ENCODE measurements at regions not wholly inside any gene's neighbourhood (a gene's known extent, or its start where the extent isn't known, plus 50 kb on each side); places are given as distances from the start of the nearest gene placed in this dataset.
"Not testable (repeated sequence)": the region's sequence is repeated elsewhere in the genome, so short reads cannot be mapped to it uniquely, and the experiment has no call there.

- Histone ChIP-seq H3K36me3 (no peaks in the 10 kb centered on the region), H3K9me3 (no peaks in the 10 kb centered on the region), H3K27me3 (peaks cover 0 to 42% of the 10 kb centered on the region in 2 donors), H3K4me3 (no peak overlapping the region), H3K27ac (no peak overlapping the region), H3K4me1 (no peaks in the 10 kb centered on the region)
- ATAC-seq (no peak), DNase-seq (no peak)
- intact Hi-C loops (cut with DNase I), result no loop called here
- no peak for TF ChIP-seq CTCF (IDR thresholded peaks at IDR 0.05)
These were observed 426.4 kb downstream of the PREX1 start for GRCh38 chr20:48401359-48401758.

GRCh38 chr20:48400009-48400408, 427.8 kb downstream of the PREX1 start:
- no peaks in the 10 kb centered on the region for H3K4me1 ChIP-seq
- H3K27ac ChIP-seq, result no peak overlapping the region
- ATAC-seq (no peak), DNase-seq (no peak)
- H3K27me3 ChIP-seq, result peaks cover 0 to 32% of the 10 kb centered on the region in 2 donors
- no peak overlapping the region for H3K4me3 ChIP-seq
- TF ChIP-seq CTCF (IDR thresholded peaks at IDR 0.05), result no peak
- H3K9me3 ChIP-seq, result no peaks in the 10 kb centered on the region
- H3K36me3 ChIP-seq, result no peaks in the 10 kb centered on the region
- intact Hi-C loops (cut with DNase I), result no loop called here

GRCh38 chr20:48398506-48399449, 429.0 kb downstream of the PREX1 start:
- DNase-seq (no peak), ATAC-seq (no peak)
- no peak for TF ChIP-seq CTCF (IDR thresholded peaks at IDR 0.05)
- no peak overlapping the region for H3K4me3 ChIP-seq
- peaks cover 0 to 20% of the 10 kb centered on the region in 2 donors for H3K27me3 ChIP-seq
- H3K9me3 ChIP-seq, result no peaks in the 10 kb centered on the region
- H3K4me1 ChIP-seq, result no peaks in the 10 kb centered on the region
- no peaks in the 10 kb centered on the region for H3K36me3 ChIP-seq
- H3K27ac ChIP-seq, result no peak overlapping the region
- intact Hi-C loops (cut with DNase I), result no loop called here

GRCh38 chr20:48396981-48397861, 430.6 kb downstream of the PREX1 start:
- H3K27ac ChIP-seq; H3K4me1 ChIP-seq; H3K9me3 ChIP-seq; intact Hi-C loops (cut with DNase I); H3K4me3 ChIP-seq; H3K36me3 ChIP-seq: not testable (repeated sequence)
- peaks cover 0 to 11% of the 10 kb centered on the region in 2 donors for H3K27me3 ChIP-seq
- ATAC-seq (peak; percentile 16), DNase-seq (peak in 2 of 4 donors; percentile 74 to 76)

GRCh38 chr20:48395816-48396546, 431.8 kb downstream of the PREX1 start:
- H3K9me3 ChIP-seq, result peaks cover 0 to 12% of the 10 kb centered on the region in 2 donors
- no peaks in the 10 kb centered on the region for H3K4me1 ChIP-seq
- H3K27ac ChIP-seq, result no peak overlapping the region
- no peak for TF ChIP-seq CTCF (IDR thresholded peaks at IDR 0.05)
- no peaks in the 10 kb centered on the region for H3K36me3 ChIP-seq
- no peak overlapping the region for H3K4me3 ChIP-seq
- intact Hi-C loops (cut with DNase I), result no loop called here
- ATAC-seq (no peak), DNase-seq (no peak)
- peaks cover 0 to 11% of the 10 kb centered on the region in 2 donors for H3K27me3 ChIP-seq
